RWPE1 (cell line): ENCODE measurements at regions not wholly inside any gene's neighbourhood (a gene's known extent, or its start where the extent isn't known, plus 50 kb on each side); places are given as distances from the start of the nearest gene placed in this dataset.

Experiments
- CTCF ChIA-PET: fragments of 350-600 bp; sonication (Branson Sonifier 250); formaldehyde crosslinking; extraction: SDS; loops from one replicate; lab custom pipeline; 2021; lab: Yijun Ruan, JAX
- POLR2A ChIA-PET: fragments of 400-600 bp; formaldehyde crosslinking; extraction: SDS; loops from one replicate; lab custom pipeline; 2020; ENCODE audit warnings: antibody characterized with exemption; ENCODE audit not compliant: low non-redundant PET; lab: Yijun Ruan, JAX
- DNase-seq: peaks from one replicate; pipeline ENCODE4 v3.0.0; 2012; ENCODE audit warnings: low spot score
- H3K27ac ChIP-seq: fragments of 450-650 bp; 2 replicates; pipeline ENCODE4 v1.5.1; 2017
- TF ChIP-seq, protein P1 (sequence below): fragments of 450-650 bp; conservative IDR thresholded peaks from 2 replicates; pipeline ENCODE4 v1.5.1; 2017; ENCODE audit warnings: low read depth, mild to moderate bottlenecking

DNA sequence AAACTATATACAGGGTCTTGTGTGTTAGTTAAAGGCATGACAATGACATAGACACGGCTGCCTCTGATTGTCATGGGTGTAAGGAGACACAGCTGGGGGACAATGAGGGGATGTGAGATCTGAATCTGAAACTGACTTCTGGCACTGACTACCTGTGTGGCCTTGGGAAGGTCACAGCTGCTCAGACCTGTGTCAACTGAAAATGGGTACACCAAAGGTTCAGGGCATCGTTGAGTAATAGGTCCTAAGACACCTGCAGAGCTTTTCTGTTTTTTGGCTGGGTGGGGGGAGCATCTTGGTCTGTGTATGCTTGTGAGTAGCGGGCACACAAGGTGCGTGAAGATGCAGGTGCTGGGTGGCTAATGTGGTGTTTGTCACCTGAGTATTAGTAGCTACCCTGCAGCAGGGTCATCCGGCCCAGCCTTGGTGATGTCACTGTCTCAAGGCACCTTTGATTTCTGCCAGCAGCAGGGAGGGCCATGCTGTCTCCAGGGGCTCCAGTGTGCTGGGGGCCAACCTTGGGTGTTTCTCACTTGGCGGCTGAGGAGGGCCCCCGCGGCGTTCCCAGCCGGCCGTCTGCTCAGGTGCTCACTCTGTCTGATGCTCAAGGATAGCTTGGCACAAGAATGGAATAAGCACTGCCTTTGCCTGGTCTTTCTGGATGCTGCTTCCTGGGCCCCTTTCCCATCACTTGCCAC is 53.1 kb upstream of the HS6ST1 start:
- TF ChIP-seq, protein P1, sequence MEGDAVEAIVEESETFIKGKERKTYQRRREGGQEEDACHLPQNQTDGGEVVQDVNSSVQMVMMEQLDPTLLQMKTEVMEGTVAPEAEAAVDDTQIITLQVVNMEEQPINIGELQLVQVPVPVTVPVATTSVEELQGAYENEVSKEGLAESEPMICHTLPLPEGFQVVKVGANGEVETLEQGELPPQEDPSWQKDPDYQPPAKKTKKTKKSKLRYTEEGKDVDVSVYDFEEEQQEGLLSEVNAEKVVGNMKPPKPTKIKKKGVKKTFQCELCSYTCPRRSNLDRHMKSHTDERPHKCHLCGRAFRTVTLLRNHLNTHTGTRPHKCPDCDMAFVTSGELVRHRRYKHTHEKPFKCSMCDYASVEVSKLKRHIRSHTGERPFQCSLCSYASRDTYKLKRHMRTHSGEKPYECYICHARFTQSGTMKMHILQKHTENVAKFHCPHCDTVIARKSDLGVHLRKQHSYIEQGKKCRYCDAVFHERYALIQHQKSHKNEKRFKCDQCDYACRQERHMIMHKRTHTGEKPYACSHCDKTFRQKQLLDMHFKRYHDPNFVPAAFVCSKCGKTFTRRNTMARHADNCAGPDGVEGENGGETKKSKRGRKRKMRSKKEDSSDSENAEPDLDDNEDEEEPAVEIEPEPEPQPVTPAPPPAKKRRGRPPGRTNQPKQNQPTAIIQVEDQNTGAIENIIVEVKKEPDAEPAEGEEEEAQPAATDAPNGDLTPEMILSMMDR: no peak
- H3K27ac ChIP-seq: peak overlapping the region; percentile 89
- CTCF ChIA-PET: no interaction called here
- POLR2A ChIA-PET: no interaction called here
- no peak for DNase-seq

DNA sequence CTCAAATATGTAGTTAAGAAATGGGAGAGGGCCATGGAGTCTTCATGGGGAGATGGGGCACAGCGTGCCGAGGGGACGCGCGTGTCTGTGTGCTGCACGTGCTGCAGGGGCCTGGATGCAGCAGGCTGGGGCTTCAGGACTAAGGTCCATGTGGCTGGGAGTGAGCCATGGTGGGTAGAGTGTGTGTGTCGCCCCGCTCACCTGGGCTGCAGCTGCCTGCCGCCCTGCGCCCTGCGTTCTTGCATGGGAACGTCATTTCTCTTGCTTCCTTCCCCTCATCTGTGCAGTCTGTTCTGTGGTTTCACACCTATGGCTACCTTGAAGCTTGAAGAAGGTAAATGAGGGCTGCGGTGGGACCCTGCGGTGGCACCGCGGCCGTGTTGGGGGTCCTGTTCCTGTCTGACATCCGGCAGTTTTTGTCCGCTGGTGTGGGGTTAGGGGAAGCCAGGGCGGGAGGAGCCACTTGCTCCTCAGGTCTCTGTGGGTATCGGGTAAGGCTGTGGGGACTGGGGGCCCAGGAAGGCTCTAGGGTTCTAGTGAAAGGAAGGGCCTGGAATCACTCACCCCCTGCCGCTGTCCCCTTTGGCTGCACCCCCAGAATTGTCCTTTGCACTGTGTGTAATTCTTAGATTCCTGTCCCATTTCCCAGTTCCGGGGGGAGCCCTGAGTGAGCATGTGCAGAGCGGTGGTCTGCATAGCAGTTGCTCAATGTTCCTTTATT is 54.1 kb upstream of the HS6ST1 start:
- TF ChIP-seq, protein P1: no peak
- ChIA-PET POLR2A (no interaction called here), CTCF (interaction anchor here (0.7 kb wide), 1 partner anchor 102 kb away, joined by 3 read pairs; no protein-coding TSS in a partner anchor)
- peak overlapping the region; percentile 89 for H3K27ac ChIP-seq
- DNase-seq: no peak

DNA sequence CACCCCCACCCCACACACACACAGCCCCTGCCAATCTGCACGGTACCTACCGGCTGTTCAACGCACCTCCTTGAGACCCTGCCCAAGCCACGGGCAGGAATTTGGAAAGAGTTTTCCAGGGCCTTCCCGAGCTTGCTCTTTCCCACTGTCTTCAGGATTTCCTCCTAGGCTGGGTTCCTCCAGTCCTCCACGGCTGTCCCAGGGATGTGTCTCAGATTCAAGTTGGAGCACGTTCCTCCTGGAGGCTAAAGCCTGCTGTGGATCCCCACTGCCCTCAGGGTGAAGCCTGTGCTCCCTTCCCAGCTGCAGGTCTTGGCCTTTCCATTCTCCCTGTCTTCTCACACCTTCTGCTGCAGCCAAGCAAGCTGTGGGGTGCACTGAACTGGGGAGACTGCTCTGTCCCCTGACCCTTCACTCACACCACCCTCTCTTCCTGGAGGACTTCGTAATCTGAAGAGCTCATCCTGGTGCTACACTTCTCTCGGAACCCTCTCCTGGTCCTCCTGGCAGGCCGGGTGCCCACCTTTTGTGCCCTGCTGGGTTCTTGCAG is 54.9 kb upstream of the HS6ST1 start:
- TF ChIP-seq, protein P1: no peak
- no peak for DNase-seq
- ChIA-PET CTCF (interaction anchor here (1.1 kb wide), 1 partner anchor 12 kb away, joined by 4 read pairs; no protein-coding TSS in a partner anchor), POLR2A (interaction anchor here (0.6 kb wide), 1 partner anchor 94 kb away, joined by 3 read pairs; no protein-coding TSS in a partner anchor)
- peak overlapping the region; percentile 89 for H3K27ac ChIP-seq

DNA sequence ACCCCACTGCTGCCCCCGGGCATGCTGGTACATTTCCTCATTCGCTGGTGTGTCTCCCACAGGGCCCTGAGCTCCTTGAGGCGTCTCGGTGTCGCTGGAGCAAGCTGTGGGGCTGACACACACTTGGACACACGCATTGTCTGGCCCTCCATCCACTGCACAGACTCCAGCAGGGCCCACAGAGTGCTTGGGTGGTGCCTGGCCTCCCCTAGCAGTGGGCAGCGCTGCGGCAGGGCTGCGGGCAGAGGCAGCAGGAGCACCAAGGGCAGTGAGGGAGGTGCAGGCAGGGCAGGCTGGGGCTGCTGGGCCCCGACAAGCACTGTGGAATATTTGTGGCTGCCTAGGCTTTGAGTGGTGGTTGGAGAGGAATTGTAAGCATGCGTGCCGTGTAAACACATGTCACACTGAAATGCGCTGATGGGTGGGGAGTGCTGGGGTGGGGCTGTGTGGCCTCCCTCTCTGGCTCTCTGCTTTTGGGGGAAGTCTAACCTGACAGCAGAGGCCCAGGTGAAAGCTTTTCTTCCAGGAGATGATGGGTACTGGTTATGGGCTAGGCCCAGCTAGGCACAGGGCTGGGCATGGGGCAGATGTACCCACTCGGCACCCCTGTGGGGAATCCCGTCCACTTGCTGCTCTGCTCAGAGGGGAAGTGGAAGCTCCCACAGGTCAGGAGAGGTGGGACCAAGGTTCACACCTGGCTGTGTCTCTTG is 55.5 kb upstream of the HS6ST1 start:
- POLR2A ChIA-PET: interaction anchor here (0.6 kb wide), 1 partner anchor 93 kb away, joined by 3 read pairs; no protein-coding TSS in a partner anchor
- DNase-seq: peak; percentile 29

DNA sequence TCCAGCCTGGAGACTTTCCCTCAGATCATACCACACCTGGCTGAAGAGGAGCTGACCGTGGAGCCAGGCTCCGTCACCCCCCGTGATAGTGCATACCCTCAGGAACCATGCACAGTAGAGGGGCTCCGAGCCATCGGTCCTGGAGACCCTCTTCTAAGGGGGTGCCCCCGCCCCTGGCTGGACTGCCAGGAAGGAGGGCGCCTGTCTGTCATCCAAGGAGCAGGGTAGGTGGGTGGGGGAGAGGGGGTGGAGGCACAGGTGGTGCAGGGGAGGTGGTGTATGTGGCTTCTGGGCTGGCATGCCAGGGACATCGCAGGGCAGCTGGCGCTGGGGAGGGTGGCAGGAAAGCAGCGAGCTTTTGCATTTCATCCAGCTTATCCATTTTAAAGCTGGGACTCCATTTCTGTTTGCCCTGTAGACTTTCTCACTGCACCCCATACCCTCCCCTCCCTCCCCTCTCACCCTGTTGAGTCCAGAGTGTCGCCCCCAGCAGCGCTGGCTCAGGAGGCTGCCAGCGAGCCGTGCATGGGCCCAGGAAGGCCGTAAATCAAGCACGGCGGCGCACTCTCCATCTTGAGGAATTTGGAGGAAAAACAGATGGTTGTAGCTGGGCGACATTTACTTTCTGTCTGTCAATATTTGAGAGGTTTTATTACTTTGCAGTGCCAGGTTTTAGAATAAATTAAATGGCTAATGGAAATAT is 56.2 kb upstream of the HS6ST1 start:
- CTCF ChIA-PET: interaction anchor here (0.6 kb wide), 1 partner anchor 195 kb away, joined by 3 read pairs; no protein-coding TSS in a partner anchor
- DNase-seq: no peak
- H3K27ac ChIP-seq: peak overlapping the region; percentile 89
- TF ChIP-seq, protein P1: no peak
- POLR2A ChIA-PET: no interaction called here

More for the DNA sequence above, 55.5 kb upstream of the HS6ST1 start:
- CTCF ChIA-PET: interaction anchor here (0.6 to 1.1 kb wide), 3 partner anchors 12 to 194 kb away, joined by 3 to 4 read pairs (median 3); no protein-coding TSS in a partner anchor
- TF ChIP-seq, protein P1: no peak
- peak overlapping the region; percentile 89 for H3K27ac ChIP-seq
